HAP-1 (cell line): ENCODE measurements at regions not wholly inside any gene's neighbourhood (a gene's known extent, or its start where the extent isn't known, plus 50 kb on each side); places are given as distances from the start of the nearest gene placed in this dataset.

Source experiments
- DNase-seq, 2 experiments: peaks; one replicate each; pipeline ENCODE4 v3.0.0-alpha.2; 2016 to 2020; ENCODE audit warnings: low spot score in 2 of 2
- H3K27me3 ChIP-seq: fragments of 250-450 bp; sonication (Bioruptor Pico); 2 replicates; pipeline ENCODE4 v1.5.1; 2020; ENCODE audit warnings: low read depth, mild to moderate bottlenecking, moderate library complexity
- H3K36me3 ChIP-seq: fragments of 250-450 bp; sonication (Bioruptor Pico); replicated peaks from 2 replicates; pipeline ENCODE4 v1.5.1; 2020; ENCODE audit warnings: mild to moderate bottlenecking
- H3K4me1 ChIP-seq: fragments of 250-450 bp; sonication (Bioruptor Pico); 2 replicates; pipeline ENCODE4 v1.5.1; 2020; ENCODE audit warnings: mild to moderate bottlenecking
- H3K4me3 ChIP-seq: fragments of 250-450 bp; sonication (Bioruptor Pico); 2 replicates; pipeline ENCODE4 v1.5.1; 2020; ENCODE audit warnings: mild to moderate bottlenecking, moderate library complexity
- H3K9me3 ChIP-seq: fragments of 250-450 bp; sonication (Bioruptor Pico); 2 replicates; pipeline ENCODE4 v1.5.1; 2020; ENCODE audit warnings: mild to moderate bottlenecking, moderate library complexity
- in situ Hi-C: fragments of 300-500 bp; cut with MboI; formaldehyde crosslinking; loops from 3 replicates; pipeline ENCODE4 v1.14.3; 2020; ENCODE audit warnings: low sequenced_read_pairs, inconsistent platforms, mixed read lengths

DNA sequence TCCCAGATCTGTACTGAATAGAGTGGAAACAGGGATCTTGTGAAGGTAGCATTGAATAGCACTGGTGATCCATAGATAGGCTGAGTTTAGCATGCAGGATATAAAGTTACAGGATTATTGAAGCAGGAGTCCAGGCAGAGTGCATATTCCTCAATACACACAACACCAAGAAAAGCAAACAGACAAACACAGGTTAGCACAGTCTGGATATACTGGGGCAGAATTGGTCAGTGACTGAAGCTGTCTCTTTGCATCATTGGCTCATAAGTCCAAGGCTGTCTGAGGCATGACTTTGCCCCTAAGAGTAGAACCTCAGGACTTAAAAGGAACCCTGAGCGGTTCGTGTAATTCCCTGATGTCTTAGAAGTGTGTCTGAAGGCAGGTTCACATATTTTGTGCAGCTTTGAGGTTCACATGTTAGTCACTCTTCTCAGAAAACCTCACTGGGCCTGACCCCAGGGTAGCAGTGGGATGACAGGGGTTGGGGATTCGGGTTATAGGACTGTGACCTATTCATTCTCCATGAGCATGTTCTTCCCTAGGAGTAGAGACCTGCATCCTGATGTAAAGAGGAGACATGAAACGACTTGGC lies 134.6 kb downstream of the AASDH start:
- H3K4me1 ChIP-seq: no peaks in the 10 kb centered on the region
- no peak overlapping the region for H3K4me3 ChIP-seq
- in situ Hi-C loops: no loop called here
- H3K27me3 ChIP-seq: no peaks in the 10 kb centered on the region
- no peaks in the 10 kb centered on the region for H3K36me3 ChIP-seq
- no peak for DNase-seq
- H3K9me3 ChIP-seq: peaks cover 2% of the 10 kb centered on the region; the same call in 1 of the 2 replicates

DNA sequence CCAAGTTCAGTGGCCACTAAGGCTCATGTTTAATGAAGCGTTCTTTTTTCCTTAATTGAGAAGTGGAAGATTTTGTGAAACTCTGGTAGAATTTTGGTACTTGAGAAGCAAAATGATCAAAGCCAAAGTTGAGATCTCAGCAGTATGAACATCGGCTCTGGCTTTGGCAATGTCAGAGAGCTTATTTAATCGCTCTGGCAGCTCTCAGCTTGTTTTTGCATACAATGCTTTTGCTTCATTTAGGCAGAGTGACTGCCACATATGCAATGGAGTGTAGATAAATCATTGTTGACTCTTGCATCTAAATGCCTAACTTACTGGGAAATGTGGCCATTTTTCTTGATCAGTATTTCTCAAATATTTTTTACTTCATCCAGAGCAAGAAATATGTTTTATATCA lies 135.7 kb downstream of the AASDH start:
- no peak overlapping the region for H3K4me3 ChIP-seq
- no peak for DNase-seq
- no peaks in the 10 kb centered on the region for H3K27me3 ChIP-seq
- no peaks in the 10 kb centered on the region for H3K4me1 ChIP-seq
- in situ Hi-C loops: no loop called here
- no peaks in the 10 kb centered on the region for H3K36me3 ChIP-seq
- no peaks in the 10 kb centered on the region for H3K9me3 ChIP-seq

DNA sequence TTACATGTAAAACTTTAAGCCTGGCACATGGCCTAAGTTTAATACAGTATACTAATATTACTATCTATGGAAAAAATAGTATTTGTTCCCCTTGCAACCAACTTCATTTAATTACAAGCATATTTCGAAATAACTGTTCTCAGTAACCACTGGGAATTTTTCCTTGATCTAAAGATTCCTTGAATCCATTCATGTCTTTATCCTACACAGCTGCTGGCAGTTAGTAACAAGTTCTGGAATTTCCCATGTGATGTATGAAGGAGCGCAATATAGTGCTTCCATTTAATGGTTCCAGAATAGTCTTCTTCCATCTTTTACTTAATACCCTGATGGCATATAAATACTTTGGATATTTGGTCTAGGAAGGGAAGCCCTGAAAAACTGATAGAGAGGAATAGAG lies 136.5 kb downstream of the AASDH start:
- Histone ChIP-seq H3K4me1 (no peaks in the 10 kb centered on the region), H3K4me3 (no peak overlapping the region), H3K27me3 (no peaks in the 10 kb centered on the region), H3K36me3 (no peaks in the 10 kb centered on the region), H3K9me3 (no peaks in the 10 kb centered on the region)
- DNase-seq: no peak
- in situ Hi-C loops: no loop called here

DNA sequence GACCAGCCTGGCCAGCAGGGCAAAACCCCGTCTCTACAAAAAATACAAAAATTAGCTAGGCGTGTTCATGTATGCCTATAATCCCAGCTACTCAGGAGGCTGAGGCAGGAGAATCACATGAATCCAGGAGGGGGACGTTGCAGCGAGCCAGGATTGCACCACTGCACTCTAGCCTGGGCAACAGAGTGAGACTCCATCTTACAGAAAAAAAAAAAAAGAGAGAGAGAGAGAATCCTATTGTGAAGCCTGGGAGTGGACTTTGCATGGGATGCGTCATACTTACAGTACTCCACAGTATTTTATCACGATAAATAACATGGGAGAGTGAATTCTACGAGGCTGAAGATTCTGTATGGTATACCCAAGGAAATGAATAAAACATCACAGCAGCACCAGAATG lies 139.6 kb downstream of the AASDH start:
- Histone ChIP-seq H3K27me3 (no peaks in the 10 kb centered on the region), H3K4me3 (no peak overlapping the region), H3K4me1 (no peaks in the 10 kb centered on the region), H3K9me3 (no peaks in the 10 kb centered on the region), H3K36me3 (no peaks in the 10 kb centered on the region)
- DNase-seq: no peak
- in situ Hi-C loops: no loop called here

DNA sequence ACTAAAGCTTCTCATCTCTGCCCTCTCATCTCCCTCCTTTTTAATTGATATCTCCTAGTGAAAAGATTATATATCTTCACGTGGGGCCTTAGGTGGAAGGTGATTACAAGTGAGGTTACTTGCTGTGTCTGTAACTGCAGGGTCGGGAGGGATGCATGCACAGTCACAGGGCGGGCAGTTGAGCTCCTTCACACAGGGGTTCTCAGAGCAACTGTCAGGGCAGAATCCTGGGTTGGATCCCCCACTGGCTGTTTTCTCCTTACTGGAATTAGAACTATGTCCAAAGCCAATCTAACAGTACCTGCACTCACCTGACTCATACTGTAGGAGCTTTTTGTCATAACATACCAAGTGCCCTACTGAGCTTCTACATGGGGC lies 141.1 kb downstream of the AASDH start:
- H3K9me3 ChIP-seq: no peaks in the 10 kb centered on the region
- H3K27me3 ChIP-seq: no peaks in the 10 kb centered on the region
- H3K4me3 ChIP-seq: no peak overlapping the region
- H3K36me3 ChIP-seq: no peaks in the 10 kb centered on the region
- no peak for DNase-seq
- H3K4me1 ChIP-seq: no peaks in the 10 kb centered on the region
- in situ Hi-C loops: no loop called here

DNA sequence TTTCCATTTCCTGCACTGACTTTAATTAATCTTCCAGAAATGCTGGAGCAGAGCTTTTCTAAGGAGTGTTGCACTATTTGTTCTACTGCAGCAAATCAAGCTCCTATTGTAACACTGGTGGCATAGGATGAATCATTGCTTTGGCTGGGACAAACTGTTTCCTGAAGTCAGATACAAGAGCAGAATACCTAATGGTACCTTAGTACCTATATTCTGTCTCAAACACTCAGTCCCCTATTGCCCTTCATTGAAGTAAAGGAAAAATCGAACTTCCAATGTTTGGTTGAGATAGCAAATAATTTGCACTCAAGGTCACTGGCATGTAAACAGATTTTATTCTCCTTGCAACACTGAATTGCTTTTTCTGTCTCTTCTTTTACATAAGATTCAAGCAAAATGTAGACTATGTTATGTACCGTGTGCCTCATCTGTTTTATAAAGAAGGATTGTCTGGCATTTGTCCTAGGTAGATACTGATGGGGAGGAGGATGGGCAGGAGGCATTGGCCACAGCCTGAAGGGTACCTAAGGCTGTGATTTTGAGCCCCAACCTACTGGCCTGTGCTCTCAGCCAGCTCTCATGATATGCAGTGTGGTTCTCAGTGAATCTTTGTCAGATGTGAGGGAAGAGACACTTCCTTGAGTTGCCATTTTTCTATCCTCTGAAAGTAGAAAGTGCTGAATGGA lies 141.6 kb downstream of the AASDH start:
- DNase-seq: no peak
- H3K9me3 ChIP-seq: no peaks in the 10 kb centered on the region
- H3K4me3 ChIP-seq: no peak overlapping the region
- no peaks in the 10 kb centered on the region for H3K4me1 ChIP-seq
- H3K36me3 ChIP-seq: no peaks in the 10 kb centered on the region
- H3K27me3 ChIP-seq: no peaks in the 10 kb centered on the region
- in situ Hi-C loops: no loop called here

DNA sequence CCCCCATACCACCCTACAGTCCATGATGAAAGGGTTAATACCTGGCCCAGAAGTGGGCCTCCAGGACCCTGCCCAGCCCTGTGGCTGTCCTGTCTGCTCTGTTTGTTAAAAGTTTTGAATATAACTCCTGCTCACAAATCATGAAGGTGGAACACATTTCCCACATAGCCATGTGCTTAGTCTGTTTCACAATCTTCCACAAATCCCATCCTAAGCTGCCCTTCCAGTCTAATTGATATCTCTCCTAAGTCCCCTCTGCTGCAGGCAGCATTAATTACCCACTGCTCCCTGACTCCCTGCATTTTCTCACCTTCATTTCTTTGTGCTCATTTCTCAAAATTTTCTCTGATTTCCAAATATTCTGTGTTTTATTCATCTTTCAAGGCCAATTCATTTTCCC lies 142.6 kb downstream of the AASDH start:
- DNase-seq: no peak
- Histone ChIP-seq H3K36me3 (no peaks in the 10 kb centered on the region), H3K4me1 (no peaks in the 10 kb centered on the region), H3K27me3 (no peaks in the 10 kb centered on the region), H3K4me3 (no peak overlapping the region), H3K9me3 (no peaks in the 10 kb centered on the region)
- in situ Hi-C loops: no loop called here

DNA sequence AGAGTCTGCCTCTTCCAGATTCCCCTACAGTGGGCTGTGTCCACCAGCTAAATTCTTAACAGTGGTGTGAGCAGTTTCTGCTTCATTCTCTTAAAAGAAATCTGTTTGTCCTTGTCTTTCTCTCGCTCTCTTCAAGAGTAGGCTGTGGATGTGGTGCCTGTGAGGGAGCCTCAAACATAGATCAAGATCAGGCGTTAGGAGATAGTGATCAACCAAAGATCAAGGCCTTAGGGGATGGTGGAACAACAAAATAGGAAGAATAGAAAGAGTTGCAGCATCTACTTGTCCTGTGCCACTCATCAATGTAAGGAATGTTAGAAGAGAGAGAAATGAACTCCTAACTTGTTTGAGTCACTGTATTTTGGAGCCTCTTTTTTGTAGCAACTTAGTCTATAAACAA lies 144.2 kb downstream of the AASDH start:
- no peaks in the 10 kb centered on the region for H3K4me1 ChIP-seq
- H3K4me3 ChIP-seq: no peak overlapping the region
- no peaks in the 10 kb centered on the region for H3K9me3 ChIP-seq
- in situ Hi-C loops: no loop called here
- H3K36me3 ChIP-seq: no peaks in the 10 kb centered on the region
- DNase-seq: no peak
- no peaks in the 10 kb centered on the region for H3K27me3 ChIP-seq

DNA sequence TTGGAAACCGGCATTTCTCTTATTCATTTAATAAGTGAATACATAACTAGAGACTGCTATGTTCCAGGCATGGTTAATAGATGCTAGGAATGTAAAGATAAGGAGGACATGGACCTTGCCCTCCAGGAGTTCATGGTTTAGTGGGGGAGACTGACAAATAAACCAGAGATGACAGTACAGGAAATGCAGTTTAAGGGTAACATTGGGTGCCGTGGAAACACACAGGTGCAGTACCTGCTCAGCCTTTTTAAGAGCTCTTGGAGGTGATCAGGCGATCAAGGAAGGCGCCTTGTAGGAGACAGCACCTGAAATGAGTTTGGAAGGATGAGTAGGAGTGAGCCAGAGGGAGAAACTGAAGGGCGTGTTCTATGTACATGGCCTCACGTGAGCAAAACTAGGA lies 145.8 kb downstream of the AASDH start:
- DNase-seq: no peak
- H3K9me3 ChIP-seq: no peaks in the 10 kb centered on the region
- H3K27me3 ChIP-seq: no peaks in the 10 kb centered on the region
- H3K36me3 ChIP-seq: no peaks in the 10 kb centered on the region
- H3K4me1 ChIP-seq: 0 out of 2 replicates have a peak, but pooled peaks cover 3% of the 10 kb centered on the region
- in situ Hi-C loops: no loop called here
- H3K4me3 ChIP-seq: no peak overlapping the region

DNA sequence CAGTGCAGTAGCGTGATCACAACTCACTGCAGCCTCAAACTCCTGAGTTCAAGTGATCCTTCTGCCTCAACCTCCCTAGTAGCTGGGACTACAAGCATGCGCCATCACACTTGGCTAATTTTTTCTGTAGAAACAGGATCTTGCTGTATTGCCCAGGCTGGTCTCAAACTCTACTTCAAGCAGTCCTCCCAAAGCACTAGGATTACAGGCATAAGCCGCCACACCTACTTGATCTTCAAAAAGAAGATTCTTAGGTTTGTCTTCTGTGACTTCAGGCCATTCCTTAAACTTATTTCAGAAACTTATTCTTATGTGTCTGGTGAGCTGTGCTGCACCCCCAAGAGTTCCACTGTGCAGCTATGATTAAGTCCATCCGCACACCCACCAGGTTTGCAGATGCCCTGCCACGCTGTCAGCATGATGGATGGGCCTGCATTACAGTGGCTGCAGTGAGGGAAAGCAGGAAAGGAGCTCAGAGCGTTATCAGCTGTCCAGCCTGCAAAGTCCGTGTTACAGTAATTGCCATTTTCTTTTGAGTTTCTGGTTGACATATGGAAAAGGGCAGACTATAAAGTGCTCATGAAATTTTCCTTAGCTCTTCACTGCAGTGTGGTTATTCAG lies 146.6 kb downstream of the AASDH start:
- no peak overlapping the region for H3K4me3 ChIP-seq
- H3K36me3 ChIP-seq: no peaks in the 10 kb centered on the region
- no peaks in the 10 kb centered on the region for H3K27me3 ChIP-seq
- in situ Hi-C loops: no loop called here
- peaks cover 10% of the 10 kb centered on the region for H3K4me1 ChIP-seq
- H3K9me3 ChIP-seq: no peaks in the 10 kb centered on the region
- DNase-seq: no peak

DNA sequence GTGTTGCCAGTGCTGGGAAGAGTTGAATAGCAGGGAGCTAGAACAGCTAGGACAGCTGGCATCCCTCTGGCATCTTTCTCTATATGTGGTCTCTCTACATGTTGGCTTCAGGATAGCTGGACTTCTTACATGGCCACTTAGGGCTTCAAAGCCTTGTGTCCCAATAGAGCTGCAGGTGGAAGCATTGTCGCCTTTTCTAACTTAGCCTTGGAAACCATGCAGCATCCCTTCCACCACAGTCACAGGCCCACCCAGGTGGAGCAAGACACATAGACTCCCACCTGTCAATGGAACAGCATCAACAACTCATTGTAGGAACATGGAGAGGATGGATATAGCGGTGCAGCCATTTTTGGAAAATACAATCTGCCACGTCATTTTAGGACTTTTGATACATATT lies 149.0 kb downstream of the AASDH start:
- no peaks in the 10 kb centered on the region for H3K27me3 ChIP-seq
- in situ Hi-C loops: no loop called here
- no peaks in the 10 kb centered on the region for H3K36me3 ChIP-seq
- H3K4me3 ChIP-seq: no peak overlapping the region
- no peaks in the 10 kb centered on the region for H3K9me3 ChIP-seq
- DNase-seq: no peak
- peaks cover 18% of the 10 kb centered on the region for H3K4me1 ChIP-seq

DNA sequence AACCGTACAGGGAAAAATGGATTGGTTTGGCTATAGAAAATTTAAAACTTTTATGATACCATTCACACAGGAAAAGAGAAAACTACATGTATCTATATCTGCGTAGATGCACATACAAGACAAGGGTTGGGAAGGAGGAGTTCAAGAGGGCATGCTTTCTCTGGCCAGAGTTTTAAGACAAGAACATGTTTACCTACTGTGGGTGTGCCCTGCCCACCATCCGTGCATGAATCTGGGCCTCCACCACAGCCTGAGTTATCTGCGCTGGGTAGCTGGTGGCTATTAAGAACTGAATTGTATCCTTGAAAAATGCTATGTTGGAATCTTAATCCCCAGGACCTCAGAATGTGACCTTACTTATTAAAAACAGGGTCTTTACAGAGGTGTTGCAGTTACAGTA lies 151.6 kb downstream of the AASDH start:
- in situ Hi-C loops: no loop called here
- peak in 1 of 2 experiments; percentile 12 for DNase-seq
- Histone ChIP-seq H3K4me3 (no peak overlapping the region), H3K27me3 (no peaks in the 10 kb centered on the region), H3K4me1 (peaks cover 18% of the 10 kb centered on the region), H3K9me3 (no peaks in the 10 kb centered on the region), H3K36me3 (no peaks in the 10 kb centered on the region)

DNA sequence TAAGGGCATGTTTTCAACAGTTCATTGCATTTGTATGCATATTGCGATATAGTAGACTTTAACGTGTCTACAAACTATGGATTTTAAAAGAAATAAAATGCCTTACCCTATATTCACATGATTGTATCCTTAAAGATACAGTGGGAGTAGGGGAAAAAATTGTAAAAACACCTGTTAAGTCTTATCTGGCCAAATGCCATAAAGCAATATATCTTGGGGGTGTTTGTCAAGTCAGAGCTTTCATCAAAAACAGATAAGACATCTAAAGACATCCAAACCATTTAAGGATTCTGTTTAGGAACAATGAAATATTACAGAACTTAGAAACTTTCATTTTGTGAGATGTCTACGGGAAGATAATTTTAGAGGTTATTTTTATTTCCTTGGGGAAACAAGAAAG lies 152.3 kb downstream of the AASDH start:
- H3K36me3 ChIP-seq: no peaks in the 10 kb centered on the region
- DNase-seq: no peak
- in situ Hi-C loops: no loop called here
- no peaks in the 10 kb centered on the region for H3K27me3 ChIP-seq
- peaks cover 18% of the 10 kb centered on the region for H3K4me1 ChIP-seq
- H3K4me3 ChIP-seq: no peak overlapping the region
- H3K9me3 ChIP-seq: no peaks in the 10 kb centered on the region

DNA sequence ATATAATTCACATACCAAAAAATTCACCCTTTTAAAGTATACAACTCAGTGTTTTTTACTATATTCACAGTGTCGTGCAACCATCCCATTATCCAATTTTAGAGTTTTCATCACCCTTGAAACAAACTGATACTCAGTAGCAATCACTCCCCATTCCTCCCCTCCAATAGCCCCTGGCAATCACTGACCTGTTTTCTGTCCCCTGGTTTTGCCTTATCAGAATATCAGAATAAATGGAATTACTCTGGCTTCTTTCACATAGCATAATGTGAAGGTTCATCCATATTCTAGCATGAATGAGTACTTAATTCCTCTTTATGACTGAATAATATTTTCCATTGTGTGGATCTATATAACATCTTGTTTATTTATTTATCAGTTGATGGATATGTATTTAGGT lies 153.2 kb downstream of the AASDH start:
- in situ Hi-C loops: no loop called here
- Histone ChIP-seq H3K4me1 (peaks cover 18% of the 10 kb centered on the region), H3K36me3 (no peaks in the 10 kb centered on the region), H3K4me3 (no peak overlapping the region), H3K9me3 (no peaks in the 10 kb centered on the region), H3K27me3 (no peaks in the 10 kb centered on the region)
- no peak for DNase-seq
